Thoracic aorta (tissue), 2 donors: ENCODE measurements at regions not wholly inside any gene's neighbourhood (a gene's known extent, or its start where the extent isn't known, plus 50 kb on each side); places are given as distances from the start of the nearest gene placed in this dataset.

Experiments
- ATAC-seq: fragments of 150-250 bp; one replicate; pipeline ENCODE4 v1.8.0; 2017; ENCODE audit warnings: low read depth; ENCODE audit not compliant: insufficient number of reproducible peaks, low FRiP score
- DNase-seq: peaks from one replicate; pipeline ENCODE4 v3.0.0-alpha.2; 2020; ENCODE audit warnings: low spot score
- H3K27ac ChIP-seq, 2 donors: fragments of 200-600 bp; sonication (generic); 1 replicate in 1 of 2; 2 replicates in 1 of 2; pipeline ENCODE4 v1.5.1; 2016; ENCODE audit warnings: mild to moderate bottlenecking in 2 of 2, moderate library complexity in 2 of 2
- H3K27me3 ChIP-seq: fragments of 200-600 bp; sonication (generic); replicated peaks from 2 replicates; pipeline ENCODE4 v1.6.0; 2016; ENCODE audit warnings: mild to moderate bottlenecking; ENCODE audit not compliant: insufficient read depth
- H3K36me3 ChIP-seq: fragments of 200-600 bp; sonication (generic); one replicate; pipeline ENCODE4 v1.5.1; 2016
- H3K4me1 ChIP-seq, 2 donors: fragments of 200-600 bp; sonication (generic); 1 replicate in 1 of 2; 2 replicates in 1 of 2; pipeline versions ENCODE4 v1.5.1 to v1.6.0; 2016; ENCODE audit warnings: low read depth in 2 of 2, mild to moderate bottlenecking in 1 of 2; ENCODE audit not compliant: control insufficient read depth in 1 of 2
- H3K4me3 ChIP-seq: fragments of 200-600 bp; sonication (generic); 2 replicates; pipeline ENCODE4 v1.5.1; 2016; ENCODE audit warnings: mild to moderate bottlenecking
- H3K9me3 ChIP-seq: fragments of 200-600 bp; sonication (generic); 2 replicates; pipeline ENCODE4 v1.5.1; 2016
- TF ChIP-seq, protein P1 (sequence below): fragments of 200-600 bp; sonication (generic); IDR thresholded peaks from one replicate; pipeline ENCODE4 v1.5.1; 2019; ENCODE audit warnings: antibody characterized with exemption

DNA sequence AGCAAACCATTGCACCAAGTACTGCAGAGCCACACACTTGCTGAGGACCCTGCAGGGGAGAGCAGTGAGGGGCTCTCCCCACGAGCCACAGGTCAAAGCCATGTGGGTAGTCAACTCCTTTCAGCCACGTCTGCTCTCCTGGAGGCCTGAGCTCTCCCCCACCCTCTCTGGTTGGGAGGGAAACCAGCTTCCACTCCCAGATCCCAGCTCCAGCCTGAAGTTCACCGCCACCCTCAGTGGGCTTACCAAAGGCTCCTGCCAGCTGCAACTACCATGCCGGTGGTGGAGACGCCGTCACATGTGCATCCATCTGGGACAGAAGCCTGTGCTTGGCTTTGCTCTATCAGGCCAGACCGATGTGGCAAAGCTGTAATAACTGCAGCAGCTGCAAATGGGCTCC lies 521.5 kb upstream of the RAB6C start:
- no peaks in the 10 kb centered on the region for H3K27me3 ChIP-seq
- H3K27ac ChIP-seq = no peak overlapping the region
- no peak overlapping the region for H3K4me3 ChIP-seq
- TF ChIP-seq, protein P1, sequence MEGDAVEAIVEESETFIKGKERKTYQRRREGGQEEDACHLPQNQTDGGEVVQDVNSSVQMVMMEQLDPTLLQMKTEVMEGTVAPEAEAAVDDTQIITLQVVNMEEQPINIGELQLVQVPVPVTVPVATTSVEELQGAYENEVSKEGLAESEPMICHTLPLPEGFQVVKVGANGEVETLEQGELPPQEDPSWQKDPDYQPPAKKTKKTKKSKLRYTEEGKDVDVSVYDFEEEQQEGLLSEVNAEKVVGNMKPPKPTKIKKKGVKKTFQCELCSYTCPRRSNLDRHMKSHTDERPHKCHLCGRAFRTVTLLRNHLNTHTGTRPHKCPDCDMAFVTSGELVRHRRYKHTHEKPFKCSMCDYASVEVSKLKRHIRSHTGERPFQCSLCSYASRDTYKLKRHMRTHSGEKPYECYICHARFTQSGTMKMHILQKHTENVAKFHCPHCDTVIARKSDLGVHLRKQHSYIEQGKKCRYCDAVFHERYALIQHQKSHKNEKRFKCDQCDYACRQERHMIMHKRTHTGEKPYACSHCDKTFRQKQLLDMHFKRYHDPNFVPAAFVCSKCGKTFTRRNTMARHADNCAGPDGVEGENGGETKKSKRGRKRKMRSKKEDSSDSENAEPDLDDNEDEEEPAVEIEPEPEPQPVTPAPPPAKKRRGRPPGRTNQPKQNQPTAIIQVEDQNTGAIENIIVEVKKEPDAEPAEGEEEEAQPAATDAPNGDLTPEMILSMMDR = no peak
- H3K4me1 ChIP-seq = no peaks in the 10 kb centered on the region
- DNase-seq (no peak), ATAC-seq (no peak)
- no peaks in the 10 kb centered on the region for H3K36me3 ChIP-seq
- no peaks in the 10 kb centered on the region for H3K9me3 ChIP-seq

DNA sequence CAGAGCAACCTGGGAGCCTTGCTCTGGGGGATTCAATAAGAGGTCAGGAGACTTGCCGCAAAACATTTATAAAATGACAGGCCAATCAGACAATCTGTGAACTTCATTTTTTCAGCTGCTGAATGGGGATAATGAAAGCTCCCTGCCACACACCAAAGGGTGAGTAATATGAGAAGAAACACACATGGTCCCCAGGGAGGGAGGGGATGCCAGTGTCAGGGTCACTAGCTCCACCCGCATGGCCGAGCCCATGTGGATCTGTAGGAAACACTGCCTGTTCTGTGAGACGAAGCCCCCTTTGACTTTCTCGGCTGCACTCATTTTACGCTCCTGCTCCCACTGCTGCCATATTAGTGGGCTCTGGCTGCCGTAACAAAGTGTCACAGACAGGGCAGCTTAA lies 521.0 kb upstream of the RAB6C start:
- Histone ChIP-seq H3K4me3 (no peak overlapping the region), H3K9me3 (no peaks in the 10 kb centered on the region), H3K4me1 (no peaks in the 10 kb centered on the region), H3K27ac (no peak overlapping the region), H3K36me3 (no peaks in the 10 kb centered on the region), H3K27me3 (no peaks in the 10 kb centered on the region)
- TF ChIP-seq, protein P1 = no peak
- DNase-seq (no peak), ATAC-seq (no peak)

DNA sequence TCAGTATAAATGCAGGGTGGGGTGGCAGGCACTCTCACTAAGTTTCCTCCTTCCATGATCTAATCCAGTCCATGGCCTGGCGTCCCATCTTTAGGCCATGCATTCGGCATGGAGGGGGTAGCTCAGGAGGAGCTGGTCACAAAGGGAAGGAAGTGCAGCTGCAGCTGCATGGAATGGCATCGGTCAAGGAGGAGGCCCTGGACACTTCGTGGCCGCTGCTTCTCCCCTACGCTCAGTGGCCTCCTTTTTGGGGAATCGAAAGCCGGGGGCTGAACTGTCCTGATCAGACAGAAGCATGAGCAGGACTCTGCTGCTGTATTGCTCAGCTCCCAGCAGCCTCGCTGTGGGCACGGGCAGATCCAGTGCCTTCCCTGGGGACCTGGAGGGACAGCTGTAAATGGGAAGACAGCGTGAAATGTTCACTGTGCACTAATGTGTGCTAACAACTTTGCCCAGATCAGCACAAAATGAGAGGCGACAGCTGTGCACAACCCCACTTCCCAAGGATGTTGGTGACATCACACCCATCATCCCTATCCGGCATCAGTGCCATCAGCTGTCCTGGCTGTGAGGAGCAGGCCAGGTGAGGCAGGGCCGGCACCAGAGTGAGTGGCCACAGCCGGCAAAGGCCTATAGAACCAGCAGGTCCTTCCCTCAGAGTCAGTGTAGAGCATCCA lies 520.1 kb upstream of the RAB6C start:
- TF ChIP-seq, protein P1 = no peak

DNA sequence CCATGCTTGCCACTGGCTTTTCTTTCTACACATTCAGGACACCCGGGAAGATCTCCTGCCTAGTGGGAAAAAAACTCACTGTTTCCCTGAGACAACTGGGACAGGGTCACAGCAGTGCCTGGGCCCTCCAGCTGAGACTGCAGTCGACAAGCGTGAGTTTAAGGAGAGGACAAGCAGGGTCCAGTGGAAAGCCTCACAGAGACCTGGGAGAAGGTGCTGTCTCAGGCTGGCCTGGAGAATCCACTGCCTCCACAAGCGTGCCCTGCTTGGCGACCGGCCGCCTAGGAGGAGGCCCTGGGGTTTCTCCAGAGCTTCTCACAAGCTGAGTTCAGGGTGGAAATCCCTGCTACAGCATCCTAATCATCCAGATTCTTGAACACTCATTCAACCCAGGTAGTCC lies 519.6 kb upstream of the RAB6C start:
- ATAC-seq (no peak), DNase-seq (no peak)
- no peaks in the 10 kb centered on the region for H3K4me1 ChIP-seq
- TF ChIP-seq, protein P1 = no peak
- no peaks in the 10 kb centered on the region for H3K36me3 ChIP-seq
- no peak overlapping the region for H3K27ac ChIP-seq
- H3K9me3 ChIP-seq = no peaks in the 10 kb centered on the region
- no peaks in the 10 kb centered on the region for H3K27me3 ChIP-seq
- H3K4me3 ChIP-seq = no peak overlapping the region

More for the DNA sequence above, 520.1 kb upstream of the RAB6C start:
- DNase-seq = no peak
- Histone ChIP-seq H3K9me3 (no peaks in the 10 kb centered on the region), H3K36me3 (no peaks in the 10 kb centered on the region), H3K4me3 (no peak overlapping the region), H3K27me3 (no peaks in the 10 kb centered on the region), H3K4me1 (no peaks in the 10 kb centered on the region), H3K27ac (no peak overlapping the region)
- no peak for ATAC-seq

DNA sequence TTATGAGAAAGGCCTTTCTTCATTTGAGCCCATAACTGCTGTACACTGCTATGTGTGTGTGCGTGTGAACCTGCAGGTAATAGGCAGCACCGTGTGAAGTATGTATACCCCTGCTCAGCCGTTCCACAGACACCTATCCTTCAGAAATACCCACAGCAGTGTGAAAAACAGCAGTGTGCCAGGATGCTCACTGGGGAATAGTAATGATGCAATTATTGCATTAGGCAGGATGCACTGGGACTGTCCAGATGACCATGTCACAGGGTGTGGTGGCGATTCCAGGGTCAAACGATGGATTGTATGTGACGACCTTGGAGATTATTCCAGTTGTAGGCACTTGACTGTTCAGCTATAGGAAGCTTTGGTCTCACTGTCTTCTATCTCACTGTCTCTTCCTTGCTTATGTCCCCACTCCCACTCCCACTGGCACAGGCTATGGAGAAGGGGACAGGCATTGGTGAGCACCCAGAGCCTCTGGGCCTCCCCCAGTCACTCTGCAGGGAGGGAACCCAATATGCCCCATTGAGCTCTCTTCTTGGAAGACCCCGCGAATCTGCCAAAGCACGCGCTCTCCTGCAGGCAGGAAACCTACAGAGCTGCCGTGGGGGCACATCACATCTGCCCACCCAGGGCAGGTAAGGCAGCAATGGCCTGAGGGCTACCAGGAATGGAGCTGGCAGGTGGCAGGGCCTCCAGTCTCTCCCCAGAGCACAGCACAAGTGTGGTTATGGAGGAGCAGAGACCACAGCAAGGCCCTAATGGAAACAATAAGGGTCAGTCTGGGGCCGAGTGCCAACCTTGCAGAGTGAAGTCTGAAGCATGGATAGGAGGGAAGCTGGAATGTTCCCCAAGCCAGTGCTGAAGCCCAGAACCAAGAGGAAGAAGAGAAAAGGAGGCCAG lies 518.9 kb upstream of the RAB6C start:
- Histone ChIP-seq H3K27ac (no peak overlapping the region), H3K27me3 (no peaks in the 10 kb centered on the region), H3K4me1 (no peaks in the 10 kb centered on the region), H3K9me3 (no peaks in the 10 kb centered on the region), H3K36me3 (no peaks in the 10 kb centered on the region), H3K4me3 (no peak overlapping the region)
- ATAC-seq = no peak
- TF ChIP-seq, protein P1 = no peak
- no peak for DNase-seq
